ENCODE measurements at regions not wholly inside any gene's neighbourhood (a gene's known extent, or its start where the extent isn't known, plus 50 kb on each side); places are given as distances from the start of the nearest gene placed in this dataset.

DNA sequence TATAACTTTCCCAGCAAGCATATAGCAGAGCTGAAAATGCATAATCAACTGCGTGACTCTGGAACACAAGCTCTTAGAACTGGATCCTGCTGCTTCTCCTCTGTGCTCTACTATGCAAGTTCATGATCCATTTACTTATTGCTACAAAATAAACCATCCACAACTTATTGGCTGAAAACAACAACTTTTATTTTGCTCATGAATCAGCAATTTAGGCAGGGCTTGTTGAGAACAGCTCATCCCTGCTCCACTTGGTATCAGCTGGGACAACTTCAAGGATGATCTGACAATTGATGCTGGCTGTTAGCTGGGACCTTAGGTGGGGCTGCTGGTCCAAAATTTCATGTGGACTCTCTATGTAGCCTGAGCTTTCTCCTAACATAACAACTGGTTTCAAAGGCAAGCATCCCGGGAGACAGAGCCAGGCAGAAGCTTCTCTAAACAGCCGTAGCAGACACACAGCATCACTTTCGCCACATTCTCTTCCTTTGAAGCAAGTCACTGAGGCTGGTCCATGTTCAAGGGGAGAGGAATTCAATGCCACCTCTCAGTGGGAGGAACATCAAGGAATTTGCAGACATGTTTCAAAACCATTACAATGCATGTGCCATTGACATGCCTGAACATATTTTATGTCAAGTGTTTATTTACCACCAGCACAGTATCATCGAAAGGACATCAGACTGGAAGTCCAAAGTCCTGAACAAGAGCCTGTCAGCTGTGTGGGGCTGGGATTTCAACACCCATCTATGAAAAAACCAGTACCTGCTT is 153.1 kb upstream of the PKDCC start:
- WGBS, 5 donors, result 73 to 91% (median 78%) methylated on average over 5 of the region's 5 CpGs
- TF ChIP-seq POLR2AphosphoS5 (IDR thresholded peaks at IDR 0.05), result no peak
- TF ChIP-seq POLR2A (IDR thresholded peaks at IDR 0.05), result no peak
- TF ChIP-seq, protein P1, sequence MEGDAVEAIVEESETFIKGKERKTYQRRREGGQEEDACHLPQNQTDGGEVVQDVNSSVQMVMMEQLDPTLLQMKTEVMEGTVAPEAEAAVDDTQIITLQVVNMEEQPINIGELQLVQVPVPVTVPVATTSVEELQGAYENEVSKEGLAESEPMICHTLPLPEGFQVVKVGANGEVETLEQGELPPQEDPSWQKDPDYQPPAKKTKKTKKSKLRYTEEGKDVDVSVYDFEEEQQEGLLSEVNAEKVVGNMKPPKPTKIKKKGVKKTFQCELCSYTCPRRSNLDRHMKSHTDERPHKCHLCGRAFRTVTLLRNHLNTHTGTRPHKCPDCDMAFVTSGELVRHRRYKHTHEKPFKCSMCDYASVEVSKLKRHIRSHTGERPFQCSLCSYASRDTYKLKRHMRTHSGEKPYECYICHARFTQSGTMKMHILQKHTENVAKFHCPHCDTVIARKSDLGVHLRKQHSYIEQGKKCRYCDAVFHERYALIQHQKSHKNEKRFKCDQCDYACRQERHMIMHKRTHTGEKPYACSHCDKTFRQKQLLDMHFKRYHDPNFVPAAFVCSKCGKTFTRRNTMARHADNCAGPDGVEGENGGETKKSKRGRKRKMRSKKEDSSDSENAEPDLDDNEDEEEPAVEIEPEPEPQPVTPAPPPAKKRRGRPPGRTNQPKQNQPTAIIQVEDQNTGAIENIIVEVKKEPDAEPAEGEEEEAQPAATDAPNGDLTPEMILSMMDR (IDR thresholded peaks at IDR 0.05 in 8 of 11, conservative IDR thresholded peaks at IDR 0.05 in 3 of 11), result no peak
- no peak for DNase-seq
- H3K36me3 ChIP-seq, result no peaks in the 10 kb centered on the region
- H3K9me3 ChIP-seq, result no peaks in the 10 kb centered on the region
- intact Hi-C loops (cut with DNase I; ENCODE audit: low total_unique reads), result no loop called here
- peaks cover 0 to 6% (median 0%) of the 10 kb centered on the region in 6 donors for H3K4me1 ChIP-seq
- no peaks in the 10 kb centered on the region for H3K27me3 ChIP-seq (replicated peaks in 1 of 7)
- no peak overlapping the region for H3K27ac ChIP-seq
- no peak overlapping the region for H3K4me3 ChIP-seq

DNA sequence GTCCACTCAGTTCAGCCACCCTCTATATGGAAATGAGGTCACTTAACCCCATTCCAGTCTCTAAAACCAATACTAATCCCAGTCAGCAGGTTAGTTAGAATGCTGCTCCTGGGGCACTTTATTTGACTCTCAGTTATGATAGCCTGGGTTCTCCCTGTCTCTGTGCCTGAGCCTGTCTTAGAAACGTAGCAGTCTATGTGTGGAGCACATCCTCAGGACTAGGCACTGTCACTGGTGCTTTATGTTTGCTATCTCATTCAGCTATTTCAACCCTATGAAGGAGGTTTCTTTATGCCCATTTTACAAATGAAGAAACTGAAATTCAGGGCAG is 152.5 kb upstream of the PKDCC start:
- TF ChIP-seq POLR2A (IDR thresholded peaks at IDR 0.05), result no peak
- no peak for TF ChIP-seq POLR2AphosphoS5 (IDR thresholded peaks at IDR 0.05)
- TF ChIP-seq, protein P1 (IDR thresholded peaks at IDR 0.05 in 8 of 11, conservative IDR thresholded peaks at IDR 0.05 in 3 of 11), result no peak
- Histone ChIP-seq H3K4me1 (peaks cover 0 to 6% (median 0%) of the 10 kb centered on the region in 6 donors), H3K36me3 (no peaks in the 10 kb centered on the region), H3K27ac (peak overlapping the region in 1 of 8 donors; percentile 34), H3K9me3 (no peaks in the 10 kb centered on the region), H3K4me3 (no peak overlapping the region), H3K27me3 (replicated peaks in 1 of 7) (no peaks in the 10 kb centered on the region)
- intact Hi-C loops (cut with DNase I; ENCODE audit: low total_unique reads), result no loop called here
- 47 to 75% (median 54%) methylated on average over 1 of the region's 1 CpG for WGBS, 5 donors
- DNase-seq, result no peak

DNA sequence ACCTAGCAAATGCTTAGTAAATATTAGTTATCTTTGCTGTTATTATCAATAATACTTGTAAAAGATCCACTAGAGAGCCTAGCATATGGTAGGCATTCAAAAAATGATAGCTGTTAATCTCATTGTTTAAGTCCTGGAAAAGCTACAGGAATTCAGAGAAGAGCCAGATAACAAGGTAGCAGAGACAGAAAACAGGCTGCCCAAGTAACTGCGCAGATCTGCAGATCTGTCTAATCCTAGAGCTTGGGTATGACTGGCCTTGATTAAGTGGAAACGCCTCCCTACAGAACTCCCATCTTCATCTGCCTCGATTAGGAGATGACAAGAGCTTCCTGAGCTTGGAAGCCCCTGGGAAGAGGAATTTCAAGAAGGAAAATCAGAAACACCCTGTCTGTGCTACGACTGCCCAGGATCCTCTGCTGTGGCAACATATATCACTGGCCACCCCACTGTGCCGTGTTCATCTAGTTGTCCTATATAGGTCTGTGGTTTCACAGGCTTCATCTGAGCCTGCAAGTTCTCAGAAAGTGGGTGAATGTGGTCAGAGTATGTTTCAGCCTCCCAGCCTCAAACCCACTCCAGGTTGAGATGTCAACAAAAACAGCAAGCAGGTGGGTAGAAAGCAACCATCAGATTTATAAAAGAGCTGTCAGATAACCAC is 151.5 kb upstream of the PKDCC start:
- DNase-seq, result no peak
- Histone ChIP-seq H3K36me3 (no peaks in the 10 kb centered on the region), H3K4me3 (no peak overlapping the region), H3K9me3 (no peaks in the 10 kb centered on the region), H3K27ac (peak overlapping the region in 3 of 8 donors; percentile 34 to 43 (median 35)), H3K4me1 (peaks cover 0 to 6% (median 0%) of the 10 kb centered on the region in 6 donors), H3K27me3 (replicated peaks in 1 of 7) (no peaks in the 10 kb centered on the region)
- intact Hi-C loops (cut with DNase I; ENCODE audit: low total_unique reads), result no loop called here
- 63 to 85% (median 72%) methylated on average over 5 of the region's 5 CpGs for WGBS, 5 donors
- TF ChIP-seq POLR2AphosphoS5 (IDR thresholded peaks at IDR 0.05) (peak in 1 of 3 donors; percentile 24), POLR2A (IDR thresholded peaks at IDR 0.05) (no peak)

DNA sequence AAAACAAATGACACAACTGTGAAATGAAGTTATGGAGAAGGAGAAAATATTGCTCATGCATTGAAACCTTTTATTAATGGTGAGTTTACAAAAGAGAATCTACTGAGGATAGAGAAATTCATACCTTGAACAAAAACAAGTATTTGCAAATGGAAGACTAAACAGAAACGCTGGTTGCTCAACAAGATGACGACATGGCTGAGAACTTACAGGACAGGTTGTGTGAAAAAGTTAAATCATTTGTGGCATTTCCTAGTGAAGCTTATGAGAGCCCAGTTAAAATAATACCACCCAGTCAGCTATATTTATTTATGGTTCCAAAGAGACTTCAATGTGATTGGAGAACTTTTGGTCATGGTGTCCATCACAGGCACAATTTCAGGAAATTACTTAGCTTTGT is 148.6 kb upstream of the PKDCC start:
- DNase-seq, result no peak
- H3K9me3 ChIP-seq, result no peaks in the 10 kb centered on the region
- H3K27ac ChIP-seq, result no peak overlapping the region
- WGBS, 5 donors, result 74 to 79% (median 74%) methylated on average over 2 of the region's 2 CpGs
- no peak overlapping the region for H3K4me3 ChIP-seq
- H3K27me3 ChIP-seq (replicated peaks in 1 of 7), result peaks cover 0 to 7% (median 0%) of the 10 kb centered on the region in 7 donors
- no peaks in the 10 kb centered on the region for H3K36me3 ChIP-seq
- TF ChIP-seq POLR2A (IDR thresholded peaks at IDR 0.05) (no peak), POLR2AphosphoS5 (IDR thresholded peaks at IDR 0.05) (no peak)
- TF ChIP-seq, protein P1 (IDR thresholded peaks at IDR 0.05 in 8 of 11, conservative IDR thresholded peaks at IDR 0.05 in 3 of 11), result no peak
- intact Hi-C loops (cut with DNase I; ENCODE audit: low total_unique reads), result no loop called here
- peaks cover 0 to 6% (median 0%) of the 10 kb centered on the region in 6 donors for H3K4me1 ChIP-seq
